AG09319 (cell line): ENCODE measurements at regions not wholly inside any gene's neighbourhood (a gene's known extent, or its start where the extent isn't known, plus 50 kb on each side); places are given as distances from the start of the nearest gene placed in this dataset.

Experiments used
- DNase-seq: peaks from one replicate; pipeline ENCODE4 v3.0.0-alpha.2; 2010; ENCODE audit warnings: low read depth; ENCODE audit errors: extremely low read depth
- CTCF ChIP-seq: IDR thresholded peaks from 2 replicates; pipeline ENCODE4 v1.5.1; 2011; ENCODE audit warnings: low read depth, mild to moderate bottlenecking, inconsistent platforms, low read length, moderate library complexity

GRCh38 chr6:169996378-169997051, 245.1 kb downstream of the ERMARD start:
- no peak for DNase-seq
- TF ChIP-seq CTCF, result no peak

- TF ChIP-seq CTCF, result no peak
- no peak for DNase-seq
Measured at GRCh38 chr6:169994739-169995138, 243.3 kb downstream of the ERMARD start.

- DNase-seq, result no peak
- no peak for TF ChIP-seq CTCF
Measured at GRCh38 chr6:169993861-169994481, 242.5 kb downstream of the ERMARD start.

- DNase-seq, result no peak
- TF ChIP-seq CTCF, result no peak
Measured at GRCh38 chr6:169991913-169992312, 240.5 kb downstream of the ERMARD start.

- no peak for TF ChIP-seq CTCF
Measured at GRCh38 chr6:169991031-169991390, 239.6 kb downstream of the ERMARD start.

GRCh38 chr6:169990095-169991030, 238.9 kb downstream of the ERMARD start:
- TF ChIP-seq CTCF, result no peak
- DNase-seq, result no peak

More at GRCh38 chr6:169991031-169991390, 239.6 kb downstream of the ERMARD start:
- no peak for DNase-seq

- no peak for DNase-seq
- no peak for TF ChIP-seq CTCF
Measured at GRCh38 chr6:169989594-169989993, 238.2 kb downstream of the ERMARD start.
